Astrocyte (in vitro differentiated cells and primary cell): ENCODE measurements at regions not wholly inside any gene's neighbourhood (a gene's known extent, or its start where the extent isn't known, plus 50 kb on each side); places are given as distances from the start of the nearest gene placed in this dataset.
"Not testable (repeated sequence)": the region's sequence is repeated elsewhere in the genome, so short reads cannot be mapped to it uniquely, and the experiment has no call there.

ENCODE experiments used
- EZH2 ChIP-seq: IDR thresholded peaks from 2 replicates; pipeline ENCODE4 v1.6.1; 2012; ENCODE audit warnings: mild to moderate bottlenecking, low read length, inconsistent platforms; ENCODE audit not compliant: insufficient read depth
- TF ChIP-seq, protein P1 (sequence below): IDR thresholded peaks from 2 replicates; pipeline ENCODE4 v1.5.1; 2011; ENCODE audit warnings: low read depth, mild to moderate bottlenecking, inconsistent platforms, low read length, moderate library complexity; ENCODE audit not compliant: insufficient read depth

DNA sequence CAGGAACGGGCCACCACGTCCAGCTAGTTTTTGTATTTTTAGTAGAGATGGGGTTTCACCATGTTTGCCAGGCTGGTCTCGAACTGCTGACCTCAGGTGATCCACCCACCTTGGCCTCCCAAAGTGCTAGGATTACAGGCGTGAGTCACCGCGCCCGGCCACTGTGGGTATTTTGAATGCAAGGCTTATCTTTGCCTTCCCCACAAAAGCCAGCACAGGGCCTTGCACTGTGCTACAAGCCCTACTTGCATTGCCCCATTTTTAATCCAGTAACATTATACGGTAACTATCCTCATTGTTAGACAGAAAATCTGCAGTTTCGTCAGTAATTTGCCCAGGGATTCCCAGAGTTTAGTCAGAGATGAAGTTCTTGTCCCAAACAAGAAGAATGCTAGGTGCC, 1183.2 kb upstream of the WWC1 start:
- TF ChIP-seq EZH2 = not testable (repeated sequence)
- TF ChIP-seq, protein P1, sequence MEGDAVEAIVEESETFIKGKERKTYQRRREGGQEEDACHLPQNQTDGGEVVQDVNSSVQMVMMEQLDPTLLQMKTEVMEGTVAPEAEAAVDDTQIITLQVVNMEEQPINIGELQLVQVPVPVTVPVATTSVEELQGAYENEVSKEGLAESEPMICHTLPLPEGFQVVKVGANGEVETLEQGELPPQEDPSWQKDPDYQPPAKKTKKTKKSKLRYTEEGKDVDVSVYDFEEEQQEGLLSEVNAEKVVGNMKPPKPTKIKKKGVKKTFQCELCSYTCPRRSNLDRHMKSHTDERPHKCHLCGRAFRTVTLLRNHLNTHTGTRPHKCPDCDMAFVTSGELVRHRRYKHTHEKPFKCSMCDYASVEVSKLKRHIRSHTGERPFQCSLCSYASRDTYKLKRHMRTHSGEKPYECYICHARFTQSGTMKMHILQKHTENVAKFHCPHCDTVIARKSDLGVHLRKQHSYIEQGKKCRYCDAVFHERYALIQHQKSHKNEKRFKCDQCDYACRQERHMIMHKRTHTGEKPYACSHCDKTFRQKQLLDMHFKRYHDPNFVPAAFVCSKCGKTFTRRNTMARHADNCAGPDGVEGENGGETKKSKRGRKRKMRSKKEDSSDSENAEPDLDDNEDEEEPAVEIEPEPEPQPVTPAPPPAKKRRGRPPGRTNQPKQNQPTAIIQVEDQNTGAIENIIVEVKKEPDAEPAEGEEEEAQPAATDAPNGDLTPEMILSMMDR = not testable (repeated sequence)
